A549 (cell line): ENCODE measurements at regions not wholly inside any gene's neighbourhood (a gene's known extent, or its start where the extent isn't known, plus 50 kb on each side); places are given as distances from the start of the nearest gene placed in this dataset.

ENCODE experiments used
- ATAC-seq, 2 experiments: fragments of 200-7000 bp in 1 of 2; fragments of >200 bp in 1 of 2; cut with Nextera tagmentation in 1 of 2; cut with Tn5 transposase in 1 of 2; 3 replicates each; pipeline versions ENCODE4 v1.8.0 to v1.9.1; 2018 to 2020; ENCODE audit warnings: mild to moderate bottlenecking in 1 of 2, moderate library complexity in 1 of 2
- CTCF ChIA-PET: fragments of 300-600 bp; sonication (Branson Sonifier 250); formaldehyde crosslinking; extraction: SDS; loops from one replicate; lab custom pipeline; 2021; ENCODE audit warnings: antibody characterized with exemption, inconsistent platforms; lab: Yijun Ruan, JAX
- POLR2A ChIA-PET: fragments of 350-600 bp; formaldehyde crosslinking; extraction: SDS; loops from one replicate; lab custom pipeline; 2021; ENCODE audit warnings: antibody characterized with exemption, inconsistent platforms; lab: Yijun Ruan, JAX
- DNase-seq, 2 experiments: peaks; one replicate each; pipeline versions ENCODE4 v3.0.0 to v3.0.0-alpha.2; 2011 to 2016; ENCODE audit warnings: low read depth in 1 of 2, low spot score in 1 of 2
- FAIRE-seq: peaks from 2 replicates; lab custom pipeline; 2011; peaks lifted over from hg19 to GRCh38; lab: Jason Lieb, UNC
- H3K27ac ChIP-seq, 2 experiments: fragments of >200 bp; sonication (Bioruptor Twin); formaldehyde crosslinking; 3 replicates each; pipeline ENCODE4 v1.5.1; 2016 to 2017
- H3K4me1 ChIP-seq: fragments of >200 bp; sonication (Bioruptor Twin); formaldehyde crosslinking; 3 replicates; pipeline ENCODE4 v1.6.1; 2016
- H3K4me2 ChIP-seq: fragments of >200 bp; sonication (Bioruptor Twin); formaldehyde crosslinking; 3 replicates; pipeline ENCODE4 v1.6.1; 2016
- H3K4me3 ChIP-seq: fragments of >200 bp; sonication (Bioruptor Twin); formaldehyde crosslinking; 3 replicates; pipeline ENCODE4 v1.5.1; 2016
- H3K9me3 ChIP-seq: fragments of >200 bp; sonication (Bioruptor Twin); formaldehyde crosslinking; 3 replicates; pipeline ENCODE4 v1.6.1; 2016
- ATOH8 ChIP-seq: fragments of 250-450 bp; sonication (Bioruptor Pico); IDR thresholded peaks from 2 replicates; pipeline ENCODE4 v1.5.0; 2020; ENCODE audit warnings: low read depth, mild to moderate bottlenecking, moderate library complexity
- BCL3 ChIP-seq: fragments of >200 bp; sonication (Bioruptor Twin); formaldehyde crosslinking; IDR thresholded peaks from 3 replicates; pipeline ENCODE4 v1.6.1; 2016
- CBX8 ChIP-seq: fragments of 200-600 bp; sonication (generic); IDR thresholded peaks from 2 replicates; pipeline ENCODE4 v1.6.1; 2016
- CEBPB ChIP-seq, 2 experiments: fragments of >200 bp in 1 of 2; sonication (Bioruptor Twin) in 1 of 2; formaldehyde crosslinking in 1 of 2; IDR thresholded peaks; 2 replicates each; pipeline ENCODE4 v1.6.1; 2012 to 2016
- CTCF ChIP-seq: fragments of >200 bp; sonication (Bioruptor Twin); formaldehyde crosslinking; IDR thresholded peaks from 3 replicates; pipeline ENCODE4 v1.5.1; 2016
- EHF ChIP-seq: fragments of 250-450 bp; sonication (Bioruptor Pico); IDR thresholded peaks from 2 replicates; pipeline ENCODE4 v1.5.0; 2020; ENCODE audit warnings: mild to moderate bottlenecking
- ESRRA ChIP-seq: fragments of 150-350 bp; IDR thresholded peaks from 2 replicates; pipeline ENCODE4 v1.6.1; 2014; ENCODE audit warnings: mild to moderate bottlenecking, low read length, borderline replicate concordance
- FOSB ChIP-seq: fragments of 250-450 bp; sonication (Bioruptor Pico); IDR thresholded peaks from 2 replicates; pipeline ENCODE4 v1.5.0; 2020; ENCODE audit warnings: mild to moderate bottlenecking, moderate library complexity
- MAFK ChIP-seq: fragments of 450-650 bp; IDR thresholded peaks from 2 replicates; pipeline ENCODE4 v1.6.1; 2014; ENCODE audit not compliant: partially characterized antibody
- NR3C1 ChIP-seq: fragments of >200 bp; sonication (Bioruptor Twin); formaldehyde crosslinking; IDR thresholded peaks from 3 replicates; pipeline ENCODE4 v1.6.1; 2017
- PBX3 ChIP-seq: IDR thresholded peaks from 2 replicates; pipeline ENCODE4 v1.6.1; 2012
- RAD21 ChIP-seq, 2 experiments: fragments of >200 bp in 1 of 2; sonication (Bioruptor Twin) in 1 of 2; formaldehyde crosslinking in 1 of 2; IDR thresholded peaks in 1 of 2; conservative IDR thresholded peaks in 1 of 2; 2 replicates in 1 of 2; 3 replicates in 1 of 2; pipeline ENCODE4 v1.6.1; 2012 to 2018; ENCODE audit warnings: inconsistent platforms in 1 of 2
- TP53 ChIP-seq: fragments of 250-450 bp; sonication (Bioruptor Pico); IDR thresholded peaks from 2 replicates; pipeline ENCODE4 v1.5.0; 2021; ENCODE audit warnings: mild to moderate bottlenecking, moderate library complexity
- ZSCAN20 ChIP-seq: fragments of 250-450 bp; sonication (Bioruptor Pico); IDR thresholded peaks from 2 replicates; pipeline ENCODE4 v1.8.0; 2022; ENCODE audit warnings: mild to moderate bottlenecking, moderate library complexity
- WGBS: methylation state at CpG from one replicate; pipeline ENCODE4 v1.1.6; 2017; ENCODE audit errors: missing lambda C conversion rate; 5-methylcytosine and 5-hydroxymethylcytosine counted together
- TF ChIP-seq, protein P1 (sequence below): fragments of 450-650 bp; IDR thresholded peaks from 2 replicates; pipeline ENCODE4 v1.6.1; 2014; ENCODE audit warnings: antibody characterized with exemption
- TF ChIP-seq, protein P2 (sequence below): fragments of 200-600 bp; sonication (generic); IDR thresholded peaks from 2 replicates; pipeline ENCODE4 v1.6.1; 2016; ENCODE audit warnings: antibody characterized with exemption, mild to moderate bottlenecking, moderate library complexity
- TF ChIP-seq, protein P3 (sequence below): IDR thresholded peaks from 2 replicates; pipeline ENCODE4 v1.6.1; 2012; ENCODE audit warnings: low read depth, borderline replicate concordance

DNA sequence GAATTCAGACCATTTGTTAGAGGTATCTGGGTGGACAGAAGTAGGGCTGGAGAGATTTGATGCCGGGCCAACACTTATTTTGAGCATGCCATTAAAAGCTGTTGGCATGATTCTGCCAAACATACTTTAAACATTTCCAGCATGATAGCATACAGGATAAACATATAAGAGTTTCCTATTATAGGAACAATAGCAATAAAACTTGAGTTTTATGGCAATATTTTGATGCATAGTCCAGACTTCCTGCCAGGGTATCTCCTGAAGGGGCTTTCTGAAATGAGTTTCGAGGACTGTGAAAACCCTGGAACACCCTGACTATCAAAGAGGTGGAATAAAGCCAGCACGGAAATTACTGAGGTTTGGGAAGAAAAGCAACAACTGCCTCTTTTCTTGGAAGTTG, 1398.0 kb upstream of the NXPH2 start:
- ChIA-PET POLR2A (no interaction called here), CTCF (no interaction called here)
- FAIRE-seq = no peak
- ATAC-seq = no peak
- no peaks in the 10 kb centered on the region for H3K4me1 ChIP-seq
- DNase-seq = no peak
- no peaks in the 10 kb centered on the region for H3K9me3 ChIP-seq
- H3K4me2 ChIP-seq = no peak overlapping the region
- H3K27ac ChIP-seq = no peak overlapping the region
- TF ChIP-seq ESRRA (no peak), MAFK (no peak), CEBPB (IDR thresholded peaks at IDR 0.05) (no peak), CTCF (no peak)
- TF ChIP-seq, protein P1, sequence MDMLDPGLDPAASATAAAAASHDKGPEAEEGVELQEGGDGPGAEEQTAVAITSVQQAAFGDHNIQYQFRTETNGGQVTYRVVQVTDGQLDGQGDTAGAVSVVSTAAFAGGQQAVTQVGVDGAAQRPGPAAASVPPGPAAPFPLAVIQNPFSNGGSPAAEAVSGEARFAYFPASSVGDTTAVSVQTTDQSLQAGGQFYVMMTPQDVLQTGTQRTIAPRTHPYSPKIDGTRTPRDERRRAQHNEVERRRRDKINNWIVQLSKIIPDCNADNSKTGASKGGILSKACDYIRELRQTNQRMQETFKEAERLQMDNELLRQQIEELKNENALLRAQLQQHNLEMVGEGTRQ = no peak
- TF ChIP-seq, protein P2, sequence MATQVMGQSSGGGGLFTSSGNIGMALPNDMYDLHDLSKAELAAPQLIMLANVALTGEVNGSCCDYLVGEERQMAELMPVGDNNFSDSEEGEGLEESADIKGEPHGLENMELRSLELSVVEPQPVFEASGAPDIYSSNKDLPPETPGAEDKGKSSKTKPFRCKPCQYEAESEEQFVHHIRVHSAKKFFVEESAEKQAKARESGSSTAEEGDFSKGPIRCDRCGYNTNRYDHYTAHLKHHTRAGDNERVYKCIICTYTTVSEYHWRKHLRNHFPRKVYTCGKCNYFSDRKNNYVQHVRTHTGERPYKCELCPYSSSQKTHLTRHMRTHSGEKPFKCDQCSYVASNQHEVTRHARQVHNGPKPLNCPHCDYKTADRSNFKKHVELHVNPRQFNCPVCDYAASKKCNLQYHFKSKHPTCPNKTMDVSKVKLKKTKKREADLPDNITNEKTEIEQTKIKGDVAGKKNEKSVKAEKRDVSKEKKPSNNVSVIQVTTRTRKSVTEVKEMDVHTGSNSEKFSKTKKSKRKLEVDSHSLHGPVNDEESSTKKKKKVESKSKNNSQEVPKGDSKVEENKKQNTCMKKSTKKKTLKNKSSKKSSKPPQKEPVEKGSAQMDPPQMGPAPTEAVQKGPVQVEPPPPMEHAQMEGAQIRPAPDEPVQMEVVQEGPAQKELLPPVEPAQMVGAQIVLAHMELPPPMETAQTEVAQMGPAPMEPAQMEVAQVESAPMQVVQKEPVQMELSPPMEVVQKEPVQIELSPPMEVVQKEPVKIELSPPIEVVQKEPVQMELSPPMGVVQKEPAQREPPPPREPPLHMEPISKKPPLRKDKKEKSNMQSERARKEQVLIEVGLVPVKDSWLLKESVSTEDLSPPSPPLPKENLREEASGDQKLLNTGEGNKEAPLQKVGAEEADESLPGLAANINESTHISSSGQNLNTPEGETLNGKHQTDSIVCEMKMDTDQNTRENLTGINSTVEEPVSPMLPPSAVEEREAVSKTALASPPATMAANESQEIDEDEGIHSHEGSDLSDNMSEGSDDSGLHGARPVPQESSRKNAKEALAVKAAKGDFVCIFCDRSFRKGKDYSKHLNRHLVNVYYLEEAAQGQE = no peak
- WGBS = 6% methylated on average over 3 of the region's 3 CpGs
- no peak overlapping the region for H3K4me3 ChIP-seq

DNA sequence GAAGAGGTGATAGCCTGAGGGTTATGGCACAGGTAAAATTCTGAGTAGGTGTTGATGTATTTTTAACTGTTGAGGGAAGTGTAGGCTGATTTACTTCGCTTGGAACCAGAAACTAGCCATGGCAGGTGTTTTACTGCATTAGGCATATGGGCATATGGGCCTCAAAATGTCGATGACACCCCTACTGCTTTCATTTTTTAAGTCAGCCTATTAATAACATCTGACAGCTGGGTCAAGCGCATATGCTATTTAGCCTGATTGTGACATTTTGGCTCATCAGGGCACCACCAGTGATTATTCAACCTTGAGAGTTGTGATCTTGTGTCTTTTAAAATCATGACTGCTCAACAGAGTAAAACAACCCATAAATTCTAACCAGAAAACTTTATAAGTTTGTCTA, 1396.9 kb upstream of the NXPH2 start:
- CTCF ChIA-PET = no interaction called here
- no peaks in the 10 kb centered on the region for H3K9me3 ChIP-seq
- WGBS = 34% methylated on average over 3 of the region's 3 CpGs
- no peak overlapping the region for H3K4me2 ChIP-seq
- TF ChIP-seq FOSB (CRISPR knock-in tag) = no peak
- TF ChIP-seq BCL3 = no peak
- no peak overlapping the region for H3K4me3 ChIP-seq
- FAIRE-seq (no peak), DNase-seq (no peak), ATAC-seq (no peak)
- POLR2A ChIA-PET = no interaction called here
- no peaks in the 10 kb centered on the region for H3K4me1 ChIP-seq
- H3K27ac ChIP-seq = no peak overlapping the region

DNA sequence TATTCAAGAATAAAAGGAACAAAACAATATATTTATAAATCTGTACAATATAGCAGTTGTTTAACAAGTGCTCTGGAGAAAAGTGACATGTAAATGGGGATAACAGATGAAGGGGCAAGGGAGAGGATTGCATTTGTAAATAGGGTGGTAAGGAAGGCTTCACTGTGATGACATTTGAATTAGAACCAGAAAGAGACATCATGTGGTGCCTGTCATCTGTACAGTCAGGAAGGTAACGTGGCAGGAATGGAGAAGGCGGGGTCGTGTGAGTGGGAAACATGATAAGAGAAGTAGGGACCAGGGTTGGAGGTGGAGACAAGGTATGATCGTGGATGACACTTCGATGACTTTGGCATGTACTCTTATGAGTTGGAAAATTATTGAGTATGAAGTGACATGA, 1393.6 kb upstream of the NXPH2 start:
- DNase-seq (no peak), ATAC-seq (no peak), FAIRE-seq (no peak)
- no peaks in the 10 kb centered on the region for H3K4me1 ChIP-seq
- POLR2A ChIA-PET = no interaction called here
- H3K4me2 ChIP-seq = no peak overlapping the region
- H3K4me3 ChIP-seq = no peak overlapping the region
- TF ChIP-seq, protein P3, sequence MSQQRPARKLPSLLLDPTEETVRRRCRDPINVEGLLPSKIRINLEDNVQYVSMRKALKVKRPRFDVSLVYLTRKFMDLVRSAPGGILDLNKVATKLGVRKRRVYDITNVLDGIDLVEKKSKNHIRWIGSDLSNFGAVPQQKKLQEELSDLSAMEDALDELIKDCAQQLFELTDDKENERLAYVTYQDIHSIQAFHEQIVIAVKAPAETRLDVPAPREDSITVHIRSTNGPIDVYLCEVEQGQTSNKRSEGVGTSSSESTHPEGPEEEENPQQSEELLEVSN = no peak
- no peak for TF ChIP-seq RAD21 (conservative IDR thresholded peaks at IDR 0.05 in 1 of 2, IDR thresholded peaks at IDR 0.05 in 1 of 2)
- TF ChIP-seq, protein P2 = no peak
- TF ChIP-seq CBX8 = no peak
- no peak for TF ChIP-seq PBX3
- no peak for TF ChIP-seq EHF
- TF ChIP-seq NR3C1 = no peak
- TF ChIP-seq ZSCAN20 (CRISPR knock-in tag) = no peak
- TF ChIP-seq TP53 (CRISPR knock-in tag) = no peak
- TF ChIP-seq ATOH8 (CRISPR knock-in tag) = no peak
- TF ChIP-seq, all 56 proteins: peak for 0
- Histone ChIP-seq H3K27ac (no peak overlapping the region), H3K9me3 (no peaks in the 10 kb centered on the region)
- 27% methylated on average over 5 of the region's 5 CpGs for WGBS
- CTCF ChIA-PET = no interaction called here
